ENCODE measurements at regions not wholly inside any gene's neighbourhood (a gene's known extent, or its start where the extent isn't known, plus 50 kb on each side); places are given as distances from the start of the nearest gene placed in this dataset.

DNA sequence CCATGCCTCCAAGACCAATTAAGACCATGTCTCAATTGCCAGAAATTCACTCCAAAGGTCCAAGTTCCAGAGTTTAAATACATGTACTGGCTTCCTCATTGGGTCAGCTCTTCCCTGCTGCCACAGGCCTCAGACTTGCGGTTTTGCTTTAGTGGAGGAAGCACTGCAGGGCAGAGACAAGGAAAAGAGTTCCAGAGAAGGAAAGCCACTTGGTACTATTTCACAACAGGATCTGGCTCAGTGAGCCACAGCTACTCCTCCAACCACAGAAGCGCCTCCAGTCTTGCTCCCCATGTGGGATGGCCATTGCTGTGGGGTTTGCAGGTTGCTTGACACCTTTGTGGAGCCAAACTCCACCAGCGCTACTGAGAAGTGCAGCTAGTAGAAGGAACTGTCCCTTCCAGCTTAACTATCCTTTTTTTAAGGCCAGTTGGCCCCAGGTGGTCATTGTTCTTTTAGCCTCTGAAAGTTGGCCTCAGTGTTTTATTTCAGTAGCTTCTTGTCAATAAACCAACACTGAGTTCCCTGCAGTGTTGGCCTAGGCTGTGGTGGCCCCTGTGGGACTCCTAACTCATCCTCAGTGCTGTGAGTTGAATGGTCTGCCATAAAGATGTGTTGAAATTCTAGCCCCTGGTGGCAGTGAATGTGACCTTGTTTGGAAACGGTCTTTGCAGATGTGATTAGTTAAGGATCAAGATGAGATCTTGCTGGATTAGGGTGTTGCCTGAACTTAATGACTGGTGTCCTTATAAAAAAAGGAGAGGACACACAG lies 93.7 kb upstream of the DAP start:
- peak; percentile 2 for DNase-seq (ENCODE audit: low read depth)
- TF ChIP-seq, protein P1, sequence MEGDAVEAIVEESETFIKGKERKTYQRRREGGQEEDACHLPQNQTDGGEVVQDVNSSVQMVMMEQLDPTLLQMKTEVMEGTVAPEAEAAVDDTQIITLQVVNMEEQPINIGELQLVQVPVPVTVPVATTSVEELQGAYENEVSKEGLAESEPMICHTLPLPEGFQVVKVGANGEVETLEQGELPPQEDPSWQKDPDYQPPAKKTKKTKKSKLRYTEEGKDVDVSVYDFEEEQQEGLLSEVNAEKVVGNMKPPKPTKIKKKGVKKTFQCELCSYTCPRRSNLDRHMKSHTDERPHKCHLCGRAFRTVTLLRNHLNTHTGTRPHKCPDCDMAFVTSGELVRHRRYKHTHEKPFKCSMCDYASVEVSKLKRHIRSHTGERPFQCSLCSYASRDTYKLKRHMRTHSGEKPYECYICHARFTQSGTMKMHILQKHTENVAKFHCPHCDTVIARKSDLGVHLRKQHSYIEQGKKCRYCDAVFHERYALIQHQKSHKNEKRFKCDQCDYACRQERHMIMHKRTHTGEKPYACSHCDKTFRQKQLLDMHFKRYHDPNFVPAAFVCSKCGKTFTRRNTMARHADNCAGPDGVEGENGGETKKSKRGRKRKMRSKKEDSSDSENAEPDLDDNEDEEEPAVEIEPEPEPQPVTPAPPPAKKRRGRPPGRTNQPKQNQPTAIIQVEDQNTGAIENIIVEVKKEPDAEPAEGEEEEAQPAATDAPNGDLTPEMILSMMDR (IDR thresholded peaks at IDR 0.05; ENCODE audit: insufficient read depth, low read depth, low read length, missing control alignments) = no peak
- no peak overlapping the region for H3K4me3 ChIP-seq (ENCODE audit: low read length)

DNA sequence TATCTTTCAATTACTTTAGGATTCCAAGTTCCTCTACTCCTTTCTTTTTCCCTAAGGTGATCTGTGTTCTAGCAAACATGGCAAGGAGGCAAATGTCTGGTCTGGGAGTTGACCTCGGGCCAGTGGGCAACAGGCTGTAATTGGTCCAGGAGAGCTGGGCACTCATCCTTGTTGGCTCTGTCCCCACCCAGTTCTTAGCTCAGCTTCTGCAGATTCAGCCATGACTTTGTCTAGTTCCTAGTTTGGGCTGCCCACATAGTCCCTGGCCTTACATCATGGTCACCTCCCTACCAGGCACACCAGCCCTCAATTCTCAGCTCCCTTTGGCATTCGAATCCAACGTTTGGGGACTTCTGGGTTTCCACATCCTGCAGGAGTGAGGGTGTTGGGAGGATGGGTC lies 92.1 kb upstream of the DAP start:
- no peak overlapping the region for H3K4me3 ChIP-seq (ENCODE audit: low read length)
- TF ChIP-seq, protein P1 (IDR thresholded peaks at IDR 0.05; ENCODE audit: insufficient read depth, low read depth, low read length, missing control alignments) = no peak
- no peak for DNase-seq (ENCODE audit: low read depth)

DNA sequence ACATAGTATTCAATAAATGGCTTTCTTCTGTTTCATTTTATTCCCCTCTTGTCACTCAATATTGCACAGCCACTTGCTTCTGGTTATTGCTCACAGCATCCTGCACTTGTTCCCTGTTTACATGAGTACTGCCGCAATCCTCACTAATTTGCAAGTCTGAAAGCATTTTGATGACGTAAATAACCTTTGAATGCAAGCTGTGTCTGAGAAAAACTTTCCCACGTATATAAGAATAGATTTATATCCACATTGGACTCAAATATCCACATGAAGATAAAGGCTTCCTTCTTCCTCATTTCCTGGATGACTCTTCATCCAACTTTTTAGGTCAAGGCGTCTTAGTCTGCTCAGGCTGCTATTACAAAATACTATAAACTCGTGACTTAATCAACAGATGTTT lies 88.2 kb upstream of the DAP start:
- TF ChIP-seq, protein P1 (IDR thresholded peaks at IDR 0.05; ENCODE audit: insufficient read depth, low read depth, low read length, missing control alignments) = no peak
- H3K4me3 ChIP-seq (ENCODE audit: low read length) = no peak overlapping the region
- DNase-seq (ENCODE audit: low read depth) = no peak

DNA sequence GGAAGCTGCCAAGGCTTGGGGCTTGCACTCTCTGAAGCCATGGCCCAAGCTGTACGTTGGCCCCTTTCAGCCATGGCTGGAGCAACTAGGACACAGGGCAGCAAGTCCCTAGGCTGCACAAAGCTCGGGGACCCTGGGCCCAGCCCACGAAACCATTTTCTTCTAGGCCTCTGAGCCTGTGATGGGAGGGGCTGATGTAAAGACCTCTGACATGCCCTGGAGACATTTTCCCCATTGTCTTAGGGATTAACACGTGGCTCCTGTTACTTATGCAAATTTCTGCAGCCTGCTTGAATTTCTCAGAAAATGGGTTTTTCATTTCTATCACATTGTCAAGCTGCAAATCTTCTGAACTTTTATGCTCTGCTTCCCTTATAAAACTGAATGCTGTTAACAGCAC lies 83.0 kb upstream of the DAP start:
- TF ChIP-seq, protein P1 (IDR thresholded peaks at IDR 0.05; ENCODE audit: insufficient read depth, low read depth, low read length, missing control alignments) = no peak
- H3K4me3 ChIP-seq (ENCODE audit: low read length) = no peak overlapping the region
- no peak for DNase-seq (ENCODE audit: low read depth)

DNA sequence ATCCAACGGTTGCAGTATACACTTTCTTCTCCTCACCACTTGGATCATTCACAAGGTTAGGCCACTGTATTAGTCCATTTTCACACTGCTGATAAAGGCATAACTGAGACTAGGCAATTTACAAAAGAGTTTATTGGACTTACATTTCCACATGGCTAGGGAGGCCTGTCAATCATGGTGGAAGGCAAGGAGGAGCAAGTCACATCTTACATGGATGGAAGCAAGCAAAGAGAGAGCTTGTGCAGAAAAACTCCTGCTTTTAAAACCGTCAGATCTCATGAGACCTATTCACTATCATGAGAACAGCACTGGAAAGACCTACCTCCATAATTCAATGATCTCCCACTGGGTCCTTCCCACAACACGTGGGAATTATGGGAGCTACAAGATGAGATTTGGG lies 81.8 kb upstream of the DAP start:
- DNase-seq (ENCODE audit: low read depth) = no peak
- no peak overlapping the region for H3K4me3 ChIP-seq (ENCODE audit: low read length)
- TF ChIP-seq, protein P1 (IDR thresholded peaks at IDR 0.05; ENCODE audit: insufficient read depth, low read depth, low read length, missing control alignments) = no peak

DNA sequence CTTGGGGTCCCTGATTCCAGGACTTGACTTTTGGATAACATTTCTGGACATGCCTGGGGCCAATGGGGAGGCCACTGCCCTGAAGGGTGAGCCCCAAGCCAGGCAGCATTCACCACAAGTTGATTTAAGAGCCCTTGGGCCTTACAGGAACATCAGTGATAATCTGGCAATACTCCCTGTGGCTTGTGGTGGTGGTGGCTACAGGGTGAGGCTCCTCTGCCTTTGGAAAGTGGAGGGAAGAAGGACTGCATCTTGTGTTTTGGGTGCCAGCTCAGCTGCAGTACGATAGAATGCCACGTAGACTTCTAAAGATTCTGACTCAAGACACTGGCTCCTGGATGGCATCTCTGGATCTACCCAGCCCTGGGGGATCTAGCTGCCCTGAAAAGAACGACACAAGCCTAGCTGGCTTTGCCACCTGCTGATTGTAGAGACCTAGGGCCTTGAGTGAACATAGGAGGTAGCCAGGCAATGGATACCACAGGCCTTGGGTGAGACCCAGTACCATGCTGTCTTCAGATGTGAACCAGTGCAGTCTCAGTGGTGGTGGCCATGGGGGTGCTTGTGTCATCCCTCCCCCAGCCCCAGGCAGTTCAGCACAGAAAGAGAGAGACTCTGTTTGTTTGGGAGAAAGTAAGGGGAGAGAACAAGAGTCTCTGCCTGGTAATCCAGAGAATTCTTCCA lies 79.0 kb upstream of the DAP start:
- TF ChIP-seq, protein P1 (IDR thresholded peaks at IDR 0.05; ENCODE audit: insufficient read depth, low read depth, low read length, missing control alignments) = no peak
- no peak overlapping the region for H3K4me3 ChIP-seq (ENCODE audit: low read length)
- DNase-seq (ENCODE audit: low read depth) = no peak

Data from epithelial cell of esophagus (primary cell).